HG03039 (cell line): ENCODE measurements at regions not wholly inside any gene's neighbourhood (a gene's known extent, or its start where the extent isn't known, plus 50 kb on each side); places are given as distances from the start of the nearest gene placed in this dataset.

ENCODE experiments used
- ATAC-seq: cut with Tn5 transposase; IDR thresholded peaks from one replicate; pipeline ENCODE4 v1.9.1; 2021; ENCODE audit warnings: mild to moderate bottlenecking, moderate library complexity; ENCODE audit not compliant: unreplicated experiment

- ATAC-seq, result no peak
These were observed 76.6 kb upstream of the WWC1 start for GRCh38 chr5:168214886-168215285.

GRCh38 chr5:168215646-168216045, 75.8 kb upstream of the WWC1 start:
- ATAC-seq, result no peak

GRCh38 chr5:168216989-168217388, 74.5 kb upstream of the WWC1 start:
- no peak for ATAC-seq

- no peak for ATAC-seq
These were observed 73.9 kb upstream of the WWC1 start for GRCh38 chr5:168217497-168217896.

GRCh38 chr5:168218746-168219145, 72.7 kb upstream of the WWC1 start:
- no peak for ATAC-seq

- ATAC-seq, result no peak
These were observed 71.7 kb upstream of the WWC1 start for GRCh38 chr5:168219515-168220410.

GRCh38 chr5:168224085-168224484, 67.4 kb upstream of the WWC1 start:
- no peak for ATAC-seq

- ATAC-seq, result no peak
These were observed 65.4 kb upstream of the WWC1 start for GRCh38 chr5:168226012-168226411.

- no peak for ATAC-seq
These were observed 64.4 kb upstream of the WWC1 start for GRCh38 chr5:168227001-168227400.

GRCh38 chr5:168227973-168228615, 63.4 kb upstream of the WWC1 start:
- ATAC-seq, result peak; percentile 100

- no peak for ATAC-seq
These were observed 62.8 kb upstream of the WWC1 start for GRCh38 chr5:168228668-168229067.

- ATAC-seq, result no peak
These were observed 57.3 kb upstream of the WWC1 start for GRCh38 chr5:168234133-168234532.

- no peak for ATAC-seq
These were observed 53.0 kb upstream of the WWC1 start for GRCh38 chr5:168238463-168238862.

GRCh38 chr5:168239325-168239724, 52.1 kb upstream of the WWC1 start:
- no peak for ATAC-seq
